CD4-positive, alpha-beta T cell treated with Interleukin-17A for 1 hour (primary cell): ENCODE measurements at regions not wholly inside any gene's neighbourhood (a gene's known extent, or its start where the extent isn't known, plus 50 kb on each side); places are given as distances from the start of the nearest gene placed in this dataset.

Experiments
- DNase-seq: peaks from one replicate; pipeline ENCODE4 v3.0.0-alpha.2; 2020

- DNase-seq = no peak
Measured at GRCh38 chr4:177699365-177700213, 257.4 kb upstream of the AGA start.

GRCh38 chr4:177706916-177707315, 264.7 kb upstream of the AGA start:
- DNase-seq = no peak

GRCh38 chr4:177713454-177713853, 271.2 kb upstream of the AGA start:
- DNase-seq = no peak

- DNase-seq = no peak
Measured at GRCh38 chr4:177717407-177717806, 275.2 kb upstream of the AGA start.

GRCh38 chr4:177718514-177718913, 276.3 kb upstream of the AGA start:
- no peak for DNase-seq

GRCh38 chr4:177726111-177726510, 283.9 kb upstream of the AGA start:
- DNase-seq = no peak

- no peak for DNase-seq
Measured at GRCh38 chr4:177728361-177729152, 286.3 kb upstream of the AGA start.

- DNase-seq = no peak
Measured at GRCh38 chr4:177729681-177730080, 287.4 kb upstream of the AGA start.

GRCh38 chr4:177737387-177737940, 295.2 kb upstream of the AGA start:
- DNase-seq = no peak

GRCh38 chr4:177740563-177740962, 298.3 kb upstream of the AGA start:
- DNase-seq = no peak

GRCh38 chr4:177759729-177760128, 317.5 kb upstream of the AGA start:
- DNase-seq = no peak

GRCh38 chr4:177761692-177762091, 319.5 kb upstream of the AGA start:
- no peak for DNase-seq

- DNase-seq = no peak
Measured at GRCh38 chr4:177769155-177769554, 326.9 kb upstream of the AGA start.

GRCh38 chr4:177770776-177771175, 328.5 kb upstream of the AGA start:
- DNase-seq = no peak

- no peak for DNase-seq
Measured at GRCh38 chr4:177771645-177772044, 329.4 kb upstream of the AGA start.

- no peak for DNase-seq
Measured at GRCh38 chr4:177778623-177779022, 336.4 kb upstream of the AGA start.

GRCh38 chr4:177785000-177785399, 342.8 kb upstream of the AGA start:
- DNase-seq = no peak

GRCh38 chr4:177789610-177790009, 347.4 kb upstream of the AGA start:
- DNase-seq = no peak

GRCh38 chr4:177791188-177791587, 349.0 kb upstream of the AGA start:
- no peak for DNase-seq

GRCh38 chr4:177796841-177797240, 354.6 kb upstream of the AGA start:
- DNase-seq = no peak

GRCh38 chr4:177798161-177798560, 355.9 kb upstream of the AGA start:
- no peak for DNase-seq

GRCh38 chr4:177802162-177802561, 359.9 kb upstream of the AGA start:
- DNase-seq = no peak

GRCh38 chr4:177802661-177803060, 360.4 kb upstream of the AGA start:
- no peak for DNase-seq

GRCh38 chr4:177803151-177803550, 360.9 kb upstream of the AGA start:
- DNase-seq = no peak
